Myocyte (in vitro differentiated cells): ENCODE measurements at regions not wholly inside any gene's neighbourhood (a gene's known extent, or its start where the extent isn't known, plus 50 kb on each side); places are given as distances from the start of the nearest gene placed in this dataset.
"Not testable (repeated sequence)": the region's sequence is repeated elsewhere in the genome, so short reads cannot be mapped to it uniquely, and the experiment has no call there.

Experiments used
- DNase-seq: peaks from one replicate; pipeline ENCODE4 v3.0.0-alpha.2; 2012; ENCODE audit warnings: low read depth

GRCh38 chr3:11713171-11713570 lies 69.5 kb upstream of the VGLL4 start:
- DNase-seq: no peak

GRCh38 chr3:11712646-11713045 lies 68.9 kb upstream of the VGLL4 start:
- no peak for DNase-seq

- DNase-seq: no peak
These were observed 68.2 kb upstream of the VGLL4 start for GRCh38 chr3:11711876-11712275.

- no peak for DNase-seq
These were observed 66.1 kb upstream of the VGLL4 start for GRCh38 chr3:11709782-11710181.

- DNase-seq: not testable (repeated sequence)
These were observed 63.4 kb upstream of the VGLL4 start for GRCh38 chr3:11707084-11707483.

GRCh38 chr3:11706604-11707003 lies 62.9 kb upstream of the VGLL4 start:
- DNase-seq: no peak

GRCh38 chr3:11705049-11705448 lies 61.3 kb upstream of the VGLL4 start:
- DNase-seq: no peak

GRCh38 chr3:11703146-11703545 lies 59.4 kb upstream of the VGLL4 start:
- DNase-seq: no peak

GRCh38 chr3:11699083-11699427 lies 55.3 kb upstream of the VGLL4 start:
- peak; percentile 13 for DNase-seq

- DNase-seq: no peak
These were observed 54.8 kb upstream of the VGLL4 start for GRCh38 chr3:11698326-11699082.

GRCh38 chr3:11697701-11698100 lies 54.0 kb upstream of the VGLL4 start:
- no peak for DNase-seq

GRCh38 chr3:11696054-11696453 lies 52.3 kb upstream of the VGLL4 start:
- no peak for DNase-seq
